ENCODE measurements at regions not wholly inside any gene's neighbourhood (a gene's known extent, or its start where the extent isn't known, plus 50 kb on each side); places are given as distances from the start of the nearest gene placed in this dataset.

DNA sequence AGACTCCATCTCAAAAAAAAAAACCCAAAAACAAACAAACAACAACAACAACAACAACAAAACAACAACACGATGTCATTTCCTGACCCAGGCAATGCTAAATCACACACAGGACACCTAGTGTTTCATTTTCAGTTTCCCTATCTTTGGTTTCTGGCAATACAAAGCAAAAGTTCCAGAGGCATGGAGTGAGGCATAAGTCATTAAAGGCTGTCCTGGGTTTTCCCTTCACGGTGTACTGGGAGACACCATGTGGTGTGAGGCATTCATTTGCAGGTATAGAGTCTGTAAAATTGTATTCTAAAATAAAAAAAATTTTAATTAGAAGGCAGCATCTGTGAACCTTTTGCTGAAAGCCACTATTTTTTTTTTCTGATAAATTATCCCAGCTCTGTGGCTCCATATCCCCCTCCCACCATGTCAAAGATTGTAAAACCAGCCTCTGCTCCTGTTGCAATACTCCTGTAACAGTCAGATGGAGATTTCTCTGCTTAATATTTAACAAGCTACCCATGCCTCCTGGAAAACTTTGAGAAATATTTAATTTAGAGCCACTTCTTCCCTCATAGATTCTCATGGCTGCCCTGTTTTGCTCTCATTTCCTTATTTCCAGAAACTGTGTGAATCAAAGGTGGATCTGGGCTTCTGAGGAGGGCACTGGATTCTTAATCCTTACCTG lies 324.6 kb downstream of the MCTP2 start:
- Histone ChIP-seq H3K27ac (ENCODE audit: insufficient read depth, low read length) (no peak overlapping the region), H3K4me1 (ENCODE audit: control insufficient read depth, extremely low read depth, insufficient read depth, low read length) (no peaks in the 10 kb centered on the region), H3K4me3 (replicated peaks in 1 of 4; ENCODE audit: control extremely low read depth in 1 of 4, insufficient read depth in 1 of 4, low read depth in 3 of 4, low read length in 4 of 4) (no peak overlapping the region), H3K79me2 (ENCODE audit: control insufficient read depth, insufficient read depth, low read length) (no peaks in the 10 kb centered on the region), H2AFZ (ENCODE audit: low read length) (no peak overlapping the region), H4K20me1 (ENCODE audit: control insufficient read depth, extremely low read depth, insufficient read depth, low read length) (no peaks in the 10 kb centered on the region), H3K4me2 (ENCODE audit: extremely low read depth, insufficient read depth, low read length) (no peak overlapping the region), H3K9ac (ENCODE audit: insufficient read depth, low read length) (no peak overlapping the region), H3K27me3 (ENCODE audit: control insufficient read depth, insufficient read depth, low read length) (no peaks in the 10 kb centered on the region), H3K36me3 (ENCODE audit: control insufficient read depth, insufficient read depth, low read length) (no peaks in the 10 kb centered on the region), H3K9me3 (ENCODE audit: control insufficient read depth, insufficient read depth, low read depth, low read length) (no peaks in the 10 kb centered on the region)
- no peak for TF ChIP-seq EZH2 (IDR thresholded peaks at IDR 0.05; ENCODE audit: low read length, missing control alignments)
- TF ChIP-seq, protein P1, sequence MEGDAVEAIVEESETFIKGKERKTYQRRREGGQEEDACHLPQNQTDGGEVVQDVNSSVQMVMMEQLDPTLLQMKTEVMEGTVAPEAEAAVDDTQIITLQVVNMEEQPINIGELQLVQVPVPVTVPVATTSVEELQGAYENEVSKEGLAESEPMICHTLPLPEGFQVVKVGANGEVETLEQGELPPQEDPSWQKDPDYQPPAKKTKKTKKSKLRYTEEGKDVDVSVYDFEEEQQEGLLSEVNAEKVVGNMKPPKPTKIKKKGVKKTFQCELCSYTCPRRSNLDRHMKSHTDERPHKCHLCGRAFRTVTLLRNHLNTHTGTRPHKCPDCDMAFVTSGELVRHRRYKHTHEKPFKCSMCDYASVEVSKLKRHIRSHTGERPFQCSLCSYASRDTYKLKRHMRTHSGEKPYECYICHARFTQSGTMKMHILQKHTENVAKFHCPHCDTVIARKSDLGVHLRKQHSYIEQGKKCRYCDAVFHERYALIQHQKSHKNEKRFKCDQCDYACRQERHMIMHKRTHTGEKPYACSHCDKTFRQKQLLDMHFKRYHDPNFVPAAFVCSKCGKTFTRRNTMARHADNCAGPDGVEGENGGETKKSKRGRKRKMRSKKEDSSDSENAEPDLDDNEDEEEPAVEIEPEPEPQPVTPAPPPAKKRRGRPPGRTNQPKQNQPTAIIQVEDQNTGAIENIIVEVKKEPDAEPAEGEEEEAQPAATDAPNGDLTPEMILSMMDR (conservative IDR thresholded peaks at IDR 0.05 in 1 of 2, IDR thresholded peaks at IDR 0.05 in 1 of 2; ENCODE audit: low read depth in 1 of 2, low read length in 2 of 2) = no peak
- DNase-seq (ENCODE audit: low read depth in 2 of 2) = no peak

DNA sequence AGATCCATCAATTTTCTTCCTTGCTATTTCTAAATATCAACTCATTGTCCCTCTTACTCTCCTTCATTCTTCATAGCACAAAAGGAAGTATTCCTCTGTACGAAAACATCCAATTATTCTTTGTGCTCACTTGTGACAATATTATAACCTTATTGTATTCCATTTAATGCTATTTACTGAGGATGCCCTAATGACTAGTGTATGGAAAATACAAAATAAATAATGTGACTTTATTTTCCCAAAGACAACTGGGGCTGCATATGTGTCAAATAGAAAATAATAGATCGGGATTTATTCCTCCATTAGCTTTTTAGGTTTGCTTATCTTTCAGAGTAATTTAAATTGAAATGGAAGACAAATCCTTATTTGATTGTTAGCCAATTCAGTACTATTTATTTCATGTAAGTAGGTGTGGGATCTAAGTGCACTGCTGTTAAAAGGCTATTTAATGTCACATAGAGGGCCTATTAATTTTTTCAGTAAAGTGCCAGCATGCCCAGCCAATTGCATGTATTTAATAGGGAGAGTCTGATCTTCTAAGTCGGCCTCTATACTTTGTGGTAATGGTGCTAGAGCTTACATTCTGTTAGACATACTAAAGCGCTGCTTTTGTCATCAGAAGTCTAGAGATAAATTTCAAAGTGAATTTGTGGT lies 329.8 kb downstream of the MCTP2 start:
- Histone ChIP-seq H4K20me1 (ENCODE audit: control insufficient read depth, extremely low read depth, insufficient read depth, low read length) (no peaks in the 10 kb centered on the region), H3K36me3 (ENCODE audit: control insufficient read depth, insufficient read depth, low read length) (no peaks in the 10 kb centered on the region), H3K9me3 (ENCODE audit: control insufficient read depth, insufficient read depth, low read depth, low read length) (no peaks in the 10 kb centered on the region), H3K4me2 (ENCODE audit: extremely low read depth, insufficient read depth, low read length) (no peak overlapping the region), H3K4me1 (ENCODE audit: control insufficient read depth, extremely low read depth, insufficient read depth, low read length) (no peaks in the 10 kb centered on the region), H3K27ac (ENCODE audit: insufficient read depth, low read length) (no peak overlapping the region), H2AFZ (ENCODE audit: low read length) (no peak overlapping the region), H3K79me2 (ENCODE audit: control insufficient read depth, insufficient read depth, low read length) (no peaks in the 10 kb centered on the region), H3K4me3 (replicated peaks in 1 of 4; ENCODE audit: control extremely low read depth in 1 of 4, insufficient read depth in 1 of 4, low read depth in 3 of 4, low read length in 4 of 4) (no peak overlapping the region), H3K27me3 (ENCODE audit: control insufficient read depth, insufficient read depth, low read length) (no peaks in the 10 kb centered on the region), H3K9ac (ENCODE audit: insufficient read depth, low read length) (no peak overlapping the region)
- no peak for DNase-seq (ENCODE audit: low read depth in 2 of 2)
- TF ChIP-seq, protein P1 (conservative IDR thresholded peaks at IDR 0.05 in 1 of 2, IDR thresholded peaks at IDR 0.05 in 1 of 2; ENCODE audit: low read depth in 1 of 2, low read length in 2 of 2) = no peak
- TF ChIP-seq EZH2 (IDR thresholded peaks at IDR 0.05; ENCODE audit: low read length, missing control alignments) = no peak

DNA sequence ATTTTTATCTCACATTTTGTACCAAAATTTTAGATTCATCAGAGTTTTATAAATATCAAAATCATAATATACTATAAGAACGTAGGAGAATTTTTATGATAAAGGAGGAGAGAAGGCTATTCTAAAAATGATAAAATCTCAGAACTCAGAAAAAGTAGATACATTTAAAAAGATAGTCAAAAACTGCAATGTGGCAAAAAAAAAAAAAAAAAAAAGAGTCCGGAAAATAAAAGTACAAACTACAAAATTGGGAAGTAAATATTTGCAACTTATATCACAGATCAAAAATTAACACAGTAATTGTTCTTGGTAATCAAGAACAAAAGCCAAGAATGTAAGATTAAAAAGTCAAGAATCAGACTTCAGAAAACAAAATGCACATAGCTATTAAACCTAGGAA lies 332.1 kb downstream of the MCTP2 start:
- TF ChIP-seq EZH2 (IDR thresholded peaks at IDR 0.05; ENCODE audit: low read length, missing control alignments) = no peak
- TF ChIP-seq, protein P1 (conservative IDR thresholded peaks at IDR 0.05 in 1 of 2, IDR thresholded peaks at IDR 0.05 in 1 of 2; ENCODE audit: low read depth in 1 of 2, low read length in 2 of 2) = no peak
- H2AFZ ChIP-seq (ENCODE audit: low read length) = no peak overlapping the region

More for the DNA sequence above, 332.1 kb downstream of the MCTP2 start:
- H3K4me2 ChIP-seq (ENCODE audit: extremely low read depth, insufficient read depth, low read length) = no peak overlapping the region
- H3K4me1 ChIP-seq (ENCODE audit: control insufficient read depth, extremely low read depth, insufficient read depth, low read length) = no peaks in the 10 kb centered on the region
- H3K27ac ChIP-seq (ENCODE audit: insufficient read depth, low read length) = no peak overlapping the region
- H3K79me2 ChIP-seq (ENCODE audit: control insufficient read depth, insufficient read depth, low read length) = no peaks in the 10 kb centered on the region
- no peaks in the 10 kb centered on the region for H3K9me3 ChIP-seq (ENCODE audit: control insufficient read depth, insufficient read depth, low read depth, low read length)
- no peaks in the 10 kb centered on the region for H4K20me1 ChIP-seq (ENCODE audit: control insufficient read depth, extremely low read depth, insufficient read depth, low read length)
- H3K36me3 ChIP-seq (ENCODE audit: control insufficient read depth, insufficient read depth, low read length) = no peaks in the 10 kb centered on the region
- no peak overlapping the region for H3K4me3 ChIP-seq (replicated peaks in 1 of 4; ENCODE audit: control extremely low read depth in 1 of 4, insufficient read depth in 1 of 4, low read depth in 3 of 4, low read length in 4 of 4)
- no peaks in the 10 kb centered on the region for H3K27me3 ChIP-seq (ENCODE audit: control insufficient read depth, insufficient read depth, low read length)
- H3K9ac ChIP-seq (ENCODE audit: insufficient read depth, low read length) = no peak overlapping the region
- DNase-seq (ENCODE audit: low read depth in 2 of 2) = no peak

All from fibroblast of lung (primary cell).